ENCODE measurements at regions not wholly inside any gene's neighbourhood (a gene's known extent, or its start where the extent isn't known, plus 50 kb on each side); places are given as distances from the start of the nearest gene placed in this dataset.
"Not testable (repeated sequence)": the region's sequence is repeated elsewhere in the genome, so short reads cannot be mapped to it uniquely, and the experiment has no call there.

DNA sequence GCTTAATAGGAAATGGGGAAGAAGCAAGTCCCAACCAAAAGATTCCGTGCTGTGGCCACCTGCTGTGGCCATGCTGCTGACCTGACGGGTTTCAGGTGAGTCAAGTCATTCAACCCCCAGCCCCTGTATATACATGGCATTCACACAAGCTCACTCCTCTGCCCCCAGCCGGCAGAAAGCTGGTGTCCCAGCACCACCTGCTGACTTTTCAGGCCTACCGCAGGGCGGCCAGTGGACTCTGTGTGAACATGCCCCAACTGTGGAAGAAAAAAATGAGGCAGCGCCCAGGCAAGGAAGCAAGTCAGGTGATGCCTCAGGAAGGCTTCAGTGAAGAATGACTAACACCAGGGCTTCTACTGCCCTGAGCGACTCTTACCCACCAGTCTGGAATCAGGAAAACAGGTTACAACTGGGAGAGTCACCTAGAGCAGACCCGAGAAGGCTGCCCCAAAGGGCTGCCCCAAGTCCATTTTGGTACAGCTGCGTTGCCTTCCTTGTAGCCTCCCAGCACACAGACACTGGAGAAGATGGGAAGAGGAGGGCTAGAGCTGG lies 536.5 kb downstream of the TP53TG3F start:
- TF ChIP-seq, protein P1, sequence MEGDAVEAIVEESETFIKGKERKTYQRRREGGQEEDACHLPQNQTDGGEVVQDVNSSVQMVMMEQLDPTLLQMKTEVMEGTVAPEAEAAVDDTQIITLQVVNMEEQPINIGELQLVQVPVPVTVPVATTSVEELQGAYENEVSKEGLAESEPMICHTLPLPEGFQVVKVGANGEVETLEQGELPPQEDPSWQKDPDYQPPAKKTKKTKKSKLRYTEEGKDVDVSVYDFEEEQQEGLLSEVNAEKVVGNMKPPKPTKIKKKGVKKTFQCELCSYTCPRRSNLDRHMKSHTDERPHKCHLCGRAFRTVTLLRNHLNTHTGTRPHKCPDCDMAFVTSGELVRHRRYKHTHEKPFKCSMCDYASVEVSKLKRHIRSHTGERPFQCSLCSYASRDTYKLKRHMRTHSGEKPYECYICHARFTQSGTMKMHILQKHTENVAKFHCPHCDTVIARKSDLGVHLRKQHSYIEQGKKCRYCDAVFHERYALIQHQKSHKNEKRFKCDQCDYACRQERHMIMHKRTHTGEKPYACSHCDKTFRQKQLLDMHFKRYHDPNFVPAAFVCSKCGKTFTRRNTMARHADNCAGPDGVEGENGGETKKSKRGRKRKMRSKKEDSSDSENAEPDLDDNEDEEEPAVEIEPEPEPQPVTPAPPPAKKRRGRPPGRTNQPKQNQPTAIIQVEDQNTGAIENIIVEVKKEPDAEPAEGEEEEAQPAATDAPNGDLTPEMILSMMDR (IDR thresholded peaks at IDR 0.05), result not testable (repeated sequence)
- TF ChIP-seq POLR2AphosphoS5 (IDR thresholded peaks at IDR 0.05), result not testable (repeated sequence)
